Ammon's horn (tissue), 1 donor: ENCODE measurements at regions not wholly inside any gene's neighbourhood (a gene's known extent, or its start where the extent isn't known, plus 50 kb on each side); places are given as distances from the start of the nearest gene placed in this dataset.

Source experiments
- DNase-seq: peaks from one replicate; pipeline ENCODE4 v3.0.0-alpha.2; 2016; ENCODE audit warnings: low spot score

DNA sequence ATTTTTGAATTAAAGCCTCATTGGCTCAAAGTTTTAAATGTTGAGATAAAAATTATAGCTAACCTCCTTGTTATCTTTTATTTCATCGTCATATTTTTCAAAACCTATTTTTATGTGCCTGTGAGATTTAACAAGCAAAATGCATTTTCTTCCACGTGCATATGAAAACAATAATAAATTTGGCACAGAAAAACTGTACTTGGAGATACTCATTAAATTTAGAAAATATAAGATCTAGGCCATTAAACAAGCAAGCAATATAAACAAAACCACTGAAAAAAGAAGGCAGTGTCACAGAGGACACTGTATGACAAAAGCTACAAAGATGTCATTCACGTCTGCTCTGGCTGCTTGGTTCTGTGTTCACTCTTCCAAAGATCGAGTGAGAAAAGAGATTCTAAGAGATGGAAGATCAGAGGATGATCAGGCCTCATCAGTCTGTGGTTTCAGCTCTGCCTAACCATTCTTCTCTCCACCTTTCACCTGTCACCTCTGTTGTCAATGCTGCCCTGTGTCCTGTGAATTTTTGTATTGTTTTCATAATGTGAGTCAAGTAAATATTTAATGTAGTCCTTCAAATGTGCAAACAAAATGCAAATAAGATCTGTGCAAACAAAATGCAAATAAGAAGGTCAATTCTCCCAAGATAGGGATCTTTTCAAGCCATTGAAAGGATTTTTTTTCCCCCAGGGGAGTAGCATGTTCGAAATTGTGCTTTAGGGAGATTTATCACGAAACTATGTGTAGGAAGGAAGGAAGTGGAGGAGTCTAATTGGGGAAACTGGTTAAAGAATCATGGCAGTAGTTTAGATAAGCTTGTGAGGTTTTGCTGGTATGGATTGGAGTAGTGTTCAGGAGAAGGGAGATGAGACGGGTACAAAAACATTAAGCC, 138.7 kb upstream of the RBMS1 start:
- DNase-seq, result no peak

DNA sequence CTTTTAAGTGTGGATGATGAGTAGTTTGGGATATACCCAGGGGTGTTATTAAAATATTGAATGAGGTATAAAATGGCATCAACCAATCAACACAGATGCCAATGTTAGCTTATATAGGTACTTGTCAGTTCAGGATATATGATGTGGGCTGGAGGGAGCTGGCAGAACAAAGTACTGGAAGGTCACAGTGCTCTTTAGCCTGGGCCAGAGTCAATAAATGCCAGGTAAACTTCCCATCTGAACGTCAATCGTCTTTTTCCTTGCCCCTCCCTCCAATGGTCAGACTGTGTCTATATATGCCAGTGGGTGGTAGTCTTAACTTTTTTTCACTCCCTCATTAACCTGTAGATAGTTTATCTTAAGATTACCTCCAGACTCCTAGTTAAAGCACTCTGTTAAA, 140.8 kb upstream of the RBMS1 start:
- DNase-seq, result no peak

DNA sequence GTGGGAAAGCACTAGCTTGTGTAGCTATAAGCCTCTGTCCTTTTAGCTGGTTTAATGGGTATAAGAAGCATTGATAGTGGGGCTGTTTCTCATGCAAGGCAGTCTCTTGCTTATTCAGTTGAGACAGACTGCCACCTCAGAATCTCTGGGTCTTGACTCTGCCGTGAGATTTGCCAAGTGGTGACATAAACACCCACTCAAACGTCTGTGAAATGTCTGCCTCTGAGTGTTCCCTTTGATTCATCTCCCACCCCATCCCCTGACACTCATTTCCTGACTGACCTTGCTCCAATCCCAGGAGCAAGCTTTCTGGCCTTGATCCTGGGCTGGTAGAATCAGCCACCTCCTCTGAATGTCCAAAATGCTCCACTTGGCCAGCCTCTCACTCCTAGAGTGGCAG, 141.9 kb upstream of the RBMS1 start:
- no peak for DNase-seq

DNA sequence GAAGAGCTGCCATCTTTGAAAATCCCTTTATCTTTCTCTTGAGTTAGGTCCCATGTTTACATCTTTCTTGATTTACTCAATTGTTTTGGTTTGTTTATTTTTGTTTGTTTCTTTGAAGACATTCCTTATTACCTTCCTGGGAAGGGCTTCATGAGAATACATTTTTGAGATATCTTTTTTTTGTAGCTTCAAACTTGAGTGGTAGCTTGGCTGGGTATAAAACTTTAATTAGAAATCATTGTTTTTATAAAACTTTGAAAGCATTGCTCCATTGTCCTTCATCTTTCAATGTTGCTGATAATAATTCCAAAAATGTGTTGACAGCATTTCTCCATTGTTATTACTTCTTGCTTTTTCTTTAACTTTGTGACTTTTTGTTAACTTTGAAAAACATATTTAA, 145.9 kb upstream of the RBMS1 start:
- no peak for DNase-seq

DNA sequence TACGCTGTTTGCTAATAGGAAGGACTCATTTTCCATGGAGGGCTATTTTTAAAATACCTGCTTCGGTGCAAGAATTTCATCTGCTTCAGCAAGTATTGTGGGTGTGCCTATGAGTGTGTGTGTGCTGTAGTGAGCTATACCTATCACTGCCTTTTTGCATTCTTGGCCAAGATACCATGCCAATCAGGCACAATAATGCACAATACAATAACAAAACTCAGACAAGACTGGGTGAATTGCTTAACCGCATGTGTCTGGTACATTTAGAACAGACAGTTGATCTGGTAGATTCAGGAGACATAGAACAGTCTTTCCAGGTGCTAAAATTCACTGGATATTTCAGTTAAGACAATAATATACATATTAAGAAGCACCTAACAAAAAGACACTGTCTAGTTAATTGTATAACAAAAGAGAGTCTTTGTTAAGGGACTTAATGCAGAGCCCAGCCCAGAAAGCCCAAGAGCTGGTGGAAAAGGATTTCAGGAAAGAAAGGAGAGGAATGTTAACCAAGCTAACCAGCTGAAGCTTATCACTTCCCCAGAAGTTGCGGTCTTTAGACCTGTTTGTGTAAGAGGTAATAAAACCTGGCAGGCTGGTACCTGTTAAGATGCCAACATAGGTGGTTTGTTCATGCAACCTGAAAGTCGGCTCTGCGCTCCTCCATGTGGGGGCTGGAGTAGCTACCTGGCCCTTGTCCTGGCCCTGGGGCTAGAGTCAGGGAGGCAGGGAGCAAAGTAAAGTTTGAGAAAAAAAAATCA, 153.3 kb upstream of the RBMS1 start:
- DNase-seq, result no peak

DNA sequence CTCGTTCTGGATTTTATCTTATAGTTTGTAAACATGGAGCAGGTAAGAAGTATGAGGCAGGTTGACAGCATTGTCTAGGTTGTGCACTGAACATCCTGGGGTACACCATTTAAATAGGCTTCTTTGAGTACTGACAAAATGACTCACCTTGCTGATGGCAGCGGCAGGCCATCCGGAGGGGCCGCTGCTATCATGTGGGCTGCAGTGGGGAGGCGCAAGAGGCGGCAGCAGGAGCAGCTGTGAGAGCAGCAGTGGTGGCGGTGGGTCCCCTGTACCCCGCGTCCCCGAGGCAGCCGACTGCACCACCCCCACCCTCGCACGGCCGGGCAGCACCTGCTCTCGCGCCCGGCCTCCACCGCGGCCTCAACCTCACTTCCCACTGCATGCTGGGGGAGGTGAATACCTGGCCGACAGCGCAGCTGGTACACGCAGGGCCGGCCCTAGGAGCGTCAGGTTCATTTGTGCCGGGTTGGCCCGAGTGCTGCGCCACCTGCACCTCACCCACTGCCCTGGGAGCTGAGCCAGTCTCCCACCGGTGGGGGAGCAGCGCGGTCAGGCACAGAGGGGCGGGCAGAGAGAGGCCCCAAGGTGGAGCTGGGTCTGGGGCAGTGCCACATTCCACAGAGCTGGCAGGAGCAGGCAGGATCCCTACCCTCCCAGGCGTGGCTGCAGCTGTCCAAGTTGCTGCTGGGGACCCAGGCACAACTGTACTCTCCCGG, 154.5 kb upstream of the RBMS1 start:
- no peak for DNase-seq

DNA sequence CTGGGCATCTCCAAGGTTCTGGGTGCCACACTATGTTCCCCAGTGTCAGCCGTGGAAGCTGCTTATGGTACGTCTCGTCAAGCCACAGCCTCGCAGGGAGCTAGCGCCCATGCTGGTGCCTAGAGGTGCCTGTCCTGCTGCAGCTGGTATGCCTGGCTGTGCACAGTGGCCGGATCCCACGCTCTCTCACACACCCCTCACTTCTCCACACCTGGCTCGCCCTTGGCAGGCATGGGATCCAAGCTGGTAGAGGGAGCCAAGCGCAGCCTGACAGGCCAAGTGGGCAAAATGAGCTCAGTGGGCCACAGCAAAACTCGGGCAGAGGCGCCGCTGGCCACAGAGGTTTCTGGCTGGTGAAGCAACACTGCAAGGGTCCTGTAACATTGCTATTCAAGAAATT, 156.1 kb upstream of the RBMS1 start:
- DNase-seq, result no peak

DNA sequence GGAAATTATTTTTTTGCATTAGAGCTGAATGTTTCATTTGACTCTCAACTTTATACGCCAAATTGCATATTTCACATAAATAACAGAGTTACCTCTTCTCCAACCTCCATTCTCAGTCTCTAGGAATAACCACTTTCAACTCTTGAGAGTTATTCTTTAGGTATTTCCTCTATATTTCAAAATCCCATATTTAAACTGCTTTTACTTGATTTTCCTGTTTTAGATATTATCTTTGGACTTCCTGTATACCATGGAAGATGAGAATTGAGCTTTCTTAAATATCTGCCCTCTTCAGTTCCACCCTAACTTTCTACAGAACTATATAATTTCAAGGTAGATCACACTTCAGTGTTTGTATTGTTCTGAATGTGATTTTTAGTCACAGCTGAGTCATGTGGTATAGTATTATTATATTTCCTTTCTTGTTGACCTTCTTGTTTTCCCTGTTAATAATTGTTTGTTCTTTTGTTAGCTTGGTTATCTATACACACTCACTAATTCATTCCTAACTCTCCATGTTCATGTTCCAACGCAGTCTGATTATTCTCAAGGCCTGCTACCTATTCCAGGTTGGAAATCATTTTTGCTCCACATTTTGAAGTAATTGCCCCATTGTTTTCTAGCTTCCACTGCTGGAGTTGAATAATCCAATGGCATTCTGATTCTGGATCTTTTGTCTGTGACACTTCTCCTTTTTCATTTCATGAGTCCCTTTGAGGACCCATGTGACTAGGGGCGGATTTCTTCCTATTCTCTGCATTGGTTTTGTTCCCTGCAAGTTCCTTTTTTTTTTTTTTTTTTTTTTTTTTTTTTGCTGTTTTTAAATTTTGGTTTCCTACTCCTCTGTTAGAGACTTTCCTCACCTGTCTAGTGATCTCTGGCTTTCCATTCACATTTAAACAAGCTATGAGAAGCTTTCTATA, 156.8 kb upstream of the RBMS1 start:
- no peak for DNase-seq

DNA sequence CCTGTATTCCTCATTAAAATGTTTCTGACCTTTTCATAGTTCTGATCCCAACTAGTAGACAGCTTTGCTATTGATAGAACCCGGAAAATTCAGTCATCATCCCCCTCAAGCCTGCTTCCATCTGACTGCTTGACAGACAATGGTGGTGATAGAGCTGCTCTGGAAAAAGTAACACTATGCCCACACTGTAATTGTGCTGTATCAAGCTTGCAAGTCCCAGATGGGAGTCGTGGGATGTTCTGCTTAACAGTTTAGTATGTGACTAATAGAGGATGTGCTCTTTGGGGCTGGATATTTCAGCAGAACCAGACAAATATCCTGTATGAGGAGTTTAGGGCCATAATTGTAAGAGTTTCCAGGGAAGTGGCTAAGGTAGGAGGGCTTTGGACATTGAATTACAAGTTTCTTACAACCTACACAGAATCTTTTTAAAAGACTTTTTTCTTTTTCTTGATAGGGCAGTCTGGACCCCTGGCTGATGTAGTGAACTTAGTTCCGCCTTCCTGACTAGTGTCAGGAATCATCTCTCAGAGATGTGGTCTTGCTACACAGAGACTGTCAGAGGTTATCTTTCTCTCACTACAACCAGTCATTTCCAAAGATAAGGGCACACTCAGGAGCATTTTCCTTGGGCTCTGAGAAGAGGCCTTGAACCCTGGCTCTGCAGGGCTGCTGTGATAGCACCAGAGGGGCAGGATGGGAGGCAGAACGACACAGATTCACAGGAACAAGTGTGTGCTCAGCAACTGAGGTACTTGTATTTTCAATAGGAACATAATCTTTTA, 158.0 kb upstream of the RBMS1 start:
- DNase-seq, result peak; percentile 80

DNA sequence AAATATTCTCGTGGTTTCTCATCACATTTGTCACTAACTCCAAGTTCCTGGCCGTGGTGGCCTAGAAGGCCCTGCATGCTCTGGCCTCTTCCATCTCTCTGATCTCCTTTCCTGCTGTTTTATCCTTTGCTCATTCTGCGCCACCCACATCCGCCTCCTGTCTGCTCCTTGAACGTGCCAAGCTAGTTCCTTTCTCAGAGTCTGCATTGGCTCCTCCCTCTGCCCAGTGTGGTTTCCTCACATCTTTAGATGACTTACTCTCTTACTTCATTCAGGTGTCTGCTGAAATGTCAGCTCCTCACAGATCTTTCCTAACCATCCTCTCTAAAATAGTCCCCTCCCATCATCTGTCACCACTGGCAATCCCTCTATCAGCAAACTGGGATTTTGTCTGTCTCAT, 158.6 kb upstream of the RBMS1 start:
- DNase-seq, result peak; percentile 25

DNA sequence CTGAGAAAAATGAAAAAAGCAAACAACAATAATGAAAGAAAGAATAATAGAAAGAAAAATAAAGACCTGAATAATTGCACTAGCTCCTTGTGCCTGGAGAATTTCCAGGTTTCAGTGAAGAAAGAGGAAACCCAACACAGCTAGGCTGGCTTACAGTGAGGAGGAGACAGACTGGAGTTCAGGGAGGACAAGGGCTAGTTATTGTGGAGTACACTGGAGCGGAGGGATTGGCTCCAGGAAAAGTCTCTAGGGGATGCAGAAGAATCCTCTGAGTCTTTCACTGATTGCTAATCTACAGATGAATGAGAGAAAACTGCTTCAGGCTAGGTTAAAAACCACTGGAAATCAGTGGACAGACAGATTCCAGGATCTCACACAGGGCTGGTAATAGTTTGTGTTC, 163.6 kb upstream of the RBMS1 start:
- DNase-seq, result no peak

DNA sequence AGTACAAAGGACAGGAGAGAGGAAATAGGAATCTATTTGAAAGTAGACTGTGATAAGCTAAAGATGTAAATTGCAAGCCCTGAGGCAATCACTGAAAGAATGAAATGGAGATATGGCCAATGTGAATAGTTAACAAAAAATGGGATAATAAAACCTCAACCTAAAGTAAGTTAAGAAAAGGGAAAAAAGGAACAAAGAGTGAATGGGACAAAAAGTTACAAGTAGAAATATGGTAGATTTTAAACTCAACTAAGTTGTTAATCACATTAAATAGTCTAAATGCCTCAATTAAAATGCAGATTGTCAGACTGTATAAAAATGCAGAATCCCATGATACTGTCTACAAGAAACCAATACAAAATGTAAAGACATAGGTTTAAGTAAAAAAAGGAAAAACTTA, 165.2 kb upstream of the RBMS1 start:
- no peak for DNase-seq

DNA sequence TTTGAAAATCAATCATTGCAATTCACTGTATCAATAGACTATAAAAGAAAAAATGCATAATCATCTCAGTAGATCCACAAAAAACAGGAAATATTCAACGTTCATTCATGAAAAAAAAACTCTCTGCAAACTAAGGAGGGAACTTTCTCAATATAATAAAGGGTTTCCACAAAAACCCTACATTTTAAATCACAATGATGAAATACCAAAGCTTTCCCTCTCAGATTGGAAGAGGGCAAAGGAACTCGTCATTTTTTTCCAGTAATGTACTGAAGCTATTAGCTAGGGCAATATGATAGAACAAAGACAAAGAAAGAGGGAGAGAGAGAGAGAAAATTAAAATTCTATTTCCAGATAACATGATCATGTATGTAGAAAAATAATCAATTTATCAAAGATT, 167.1 kb upstream of the RBMS1 start:
- no peak for DNase-seq

DNA sequence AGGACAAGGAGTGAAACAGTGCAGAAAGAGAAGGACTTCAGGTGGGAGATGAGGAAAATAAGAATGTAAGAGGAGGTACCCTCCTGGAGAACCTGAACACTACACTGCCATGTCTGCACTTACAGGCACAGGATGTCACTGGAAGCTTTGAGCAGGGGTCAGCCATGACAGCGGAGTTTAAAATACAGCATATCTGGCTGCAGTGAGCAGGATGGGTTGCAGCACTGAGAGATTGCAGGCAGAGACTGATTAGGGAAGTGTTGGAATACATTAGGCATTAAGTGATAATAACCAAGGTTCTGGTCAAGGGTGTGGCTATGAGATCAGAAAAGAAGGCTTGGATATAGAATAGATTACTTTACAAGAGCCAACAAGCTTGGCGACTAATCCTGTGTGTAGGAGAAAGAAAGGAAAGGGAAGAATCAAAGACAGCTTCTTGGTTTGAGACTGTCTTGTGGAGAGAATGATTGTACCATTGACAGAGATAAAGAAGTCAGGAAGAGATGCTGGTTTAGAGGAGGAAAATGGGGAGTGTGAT, 171.1 kb upstream of the RBMS1 start:
- DNase-seq, result no peak

DNA sequence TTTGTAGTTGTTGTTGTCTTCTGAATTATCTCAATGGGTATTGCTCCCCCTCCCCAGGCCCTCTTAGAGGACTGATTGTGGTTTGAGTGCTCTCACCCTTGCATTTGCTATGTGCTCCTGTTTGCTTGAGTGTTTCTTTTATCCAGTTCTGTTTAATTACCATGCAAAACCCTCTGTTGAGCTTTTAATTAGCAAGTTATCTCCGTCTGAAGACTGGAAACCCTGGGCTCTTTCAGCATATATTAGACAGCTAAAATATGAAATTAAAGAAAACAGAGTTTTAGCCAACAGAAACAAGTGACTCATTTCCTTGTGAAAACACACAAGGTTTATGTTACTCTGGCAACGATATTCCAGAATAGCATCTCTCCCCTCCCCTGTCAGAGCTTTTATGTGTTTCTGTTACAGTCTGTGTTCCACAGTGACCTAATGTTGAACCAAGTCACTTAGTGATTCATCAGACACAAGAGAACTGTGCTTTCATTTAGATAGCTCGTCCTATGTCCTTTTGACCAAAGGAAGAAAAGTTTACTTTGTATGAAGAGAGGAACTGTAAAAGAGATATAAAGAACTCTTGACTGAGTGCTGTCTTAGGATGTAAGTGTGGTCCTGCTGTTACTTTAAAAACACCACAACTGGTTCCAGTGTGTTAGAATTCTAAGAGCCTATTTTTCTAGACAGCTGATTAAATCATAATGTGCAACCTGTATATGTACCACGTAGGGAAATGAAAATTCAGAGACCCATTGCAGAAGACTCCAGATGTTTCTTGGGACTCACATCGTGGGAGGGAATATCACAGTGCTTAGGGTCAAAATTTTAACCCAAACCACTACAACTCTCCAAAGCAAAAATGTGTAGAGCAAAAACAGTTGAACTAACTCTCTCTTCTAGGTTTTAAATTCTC, 172.8 kb upstream of the RBMS1 start:
- DNase-seq, result peak; percentile 37

DNA sequence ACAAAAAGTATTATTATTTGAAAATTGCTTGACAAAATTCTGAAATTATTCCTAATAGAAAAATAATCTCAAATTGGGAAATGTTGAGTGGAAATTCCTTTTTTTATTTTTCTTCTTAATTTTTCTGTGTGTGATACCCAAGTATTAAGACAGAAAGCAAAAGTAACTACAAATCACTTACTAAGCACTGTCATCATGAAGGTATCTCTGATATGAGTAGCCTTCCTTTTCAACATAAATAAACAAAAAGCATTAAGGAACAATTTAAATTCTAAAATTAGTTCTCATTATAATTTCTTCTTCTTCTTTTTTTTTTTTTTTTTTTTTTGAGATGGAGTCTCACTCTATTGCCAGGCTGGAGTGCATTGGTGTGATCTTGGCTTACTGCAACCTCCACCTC, 174.2 kb upstream of the RBMS1 start:
- no peak for DNase-seq

DNA sequence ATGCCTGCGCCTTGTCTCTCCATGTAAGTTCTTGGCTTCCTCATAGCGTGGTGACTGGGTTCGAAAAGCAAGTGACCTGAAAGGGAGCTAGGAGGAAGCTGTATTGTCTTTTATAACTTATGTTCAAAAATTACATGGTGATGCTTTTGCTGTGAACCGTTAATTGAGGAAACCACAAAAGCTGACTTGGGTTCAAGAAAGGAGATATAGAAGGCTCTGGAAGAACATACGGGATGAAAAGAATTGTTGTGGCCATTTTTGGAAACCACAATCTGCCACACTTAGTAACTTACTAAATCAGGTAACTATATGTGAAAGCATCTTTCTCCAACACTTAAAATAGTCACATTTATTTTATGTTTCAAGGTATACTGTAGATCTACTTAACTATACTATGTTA, 177.0 kb upstream of the RBMS1 start:
- no peak for DNase-seq

DNA sequence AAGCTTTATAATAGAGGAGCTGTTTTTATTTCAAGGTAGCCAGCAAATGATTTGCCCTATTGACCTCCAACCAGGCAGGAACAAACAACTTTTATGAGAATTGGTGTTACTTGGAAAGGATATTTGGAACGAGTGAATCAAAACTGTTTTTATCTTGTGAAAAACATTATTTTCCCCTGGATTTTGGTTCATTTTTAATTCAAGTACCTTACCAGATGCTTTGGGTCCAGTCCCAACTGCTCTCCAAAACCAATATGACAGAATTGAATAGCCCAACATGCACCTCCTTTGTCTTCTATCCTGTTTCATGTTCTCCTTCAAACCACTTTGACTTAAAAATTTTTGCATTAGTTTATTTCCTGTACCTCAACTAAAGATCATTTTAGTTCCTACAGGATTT, 178.6 kb upstream of the RBMS1 start:
- DNase-seq, result no peak

DNA sequence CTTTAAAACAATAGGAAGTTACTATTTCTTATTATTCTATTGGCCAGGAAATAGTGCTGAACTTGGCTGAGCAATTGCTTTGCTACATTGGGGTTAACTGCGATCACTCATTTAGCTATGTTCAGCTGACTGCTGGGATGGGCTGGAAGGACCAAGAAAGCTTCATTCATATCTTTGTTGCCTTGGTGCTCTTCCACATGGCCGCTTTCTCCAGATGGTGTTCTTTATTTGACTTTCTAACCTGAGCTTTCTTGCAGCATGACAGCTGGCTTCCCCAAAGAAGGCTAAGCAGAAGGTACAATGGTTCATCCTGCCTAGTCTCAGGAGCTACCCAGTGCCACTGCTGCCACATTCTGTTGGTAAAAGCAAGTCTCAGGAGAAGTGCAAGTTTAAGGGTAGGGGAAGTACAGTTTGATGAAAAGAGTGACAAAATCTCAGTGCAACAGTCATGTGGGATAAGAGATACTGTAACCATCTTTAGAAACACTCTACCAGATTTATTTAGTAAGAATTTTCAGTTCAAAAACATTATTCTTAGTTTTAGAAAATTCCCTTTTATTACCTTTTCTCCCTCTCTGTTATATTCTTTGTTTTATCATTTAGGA, 180.6 kb upstream of the RBMS1 start:
- no peak for DNase-seq
